Left renal pelvis (tissue), 4 donors: ENCODE measurements at regions not wholly inside any gene's neighbourhood (a gene's known extent, or its start where the extent isn't known, plus 50 kb on each side); places are given as distances from the start of the nearest gene placed in this dataset.
"Not testable (repeated sequence)": the region's sequence is repeated elsewhere in the genome, so short reads cannot be mapped to it uniquely, and the experiment has no call there.

Experiments
- DNase-seq, 4 donors: peaks; one replicate each; pipeline ENCODE4 v3.0.0-alpha.2; 2013; ENCODE audit warnings: low read depth in 4 of 4, low spot score in 3 of 4

GRCh38 chr9:73337182-73337581, 185.5 kb downstream of the ANXA1 start:
- not testable (repeated sequence) for DNase-seq

DNA sequence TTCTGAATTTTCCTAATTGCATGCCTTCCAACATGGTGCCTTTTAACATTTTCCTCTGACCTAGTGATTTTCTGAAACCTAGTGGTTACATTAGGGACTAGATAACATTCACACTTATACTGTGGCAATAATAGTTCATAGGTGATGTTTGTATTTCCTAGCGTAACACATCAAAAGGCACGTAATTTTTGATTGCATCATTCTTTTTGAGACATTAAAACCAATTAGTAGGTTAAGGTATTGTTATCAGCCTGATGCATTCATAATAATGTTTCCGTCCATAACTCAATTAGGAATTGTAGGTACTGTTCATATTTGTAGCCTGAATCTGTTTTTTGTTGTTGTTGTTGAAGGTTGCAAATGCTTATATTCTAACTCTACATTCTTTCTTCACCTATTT, 192.4 kb downstream of the ANXA1 start:
- no peak for DNase-seq

- no peak for DNase-seq
Measured at GRCh38 chr9:73347123-73347522, 195.5 kb downstream of the ANXA1 start.

DNA sequence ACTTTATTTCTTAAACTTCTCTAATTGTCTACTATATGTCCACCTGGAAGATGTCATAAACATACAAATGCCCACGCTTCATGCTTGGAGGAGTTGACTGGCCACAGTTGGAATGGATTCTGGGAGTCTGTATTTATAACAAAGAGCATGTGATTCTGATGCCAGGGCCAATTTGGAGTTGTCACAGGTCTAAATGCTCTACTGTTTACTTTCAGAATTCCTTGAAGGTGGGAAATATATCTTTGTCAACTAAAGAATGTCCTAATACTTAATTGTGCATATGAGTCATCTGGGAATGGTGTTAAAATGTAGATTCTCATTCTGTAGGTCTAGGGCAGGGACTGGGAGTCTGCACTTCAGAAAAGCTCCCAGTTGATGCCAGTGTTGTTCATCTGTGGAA, 196.1 kb downstream of the ANXA1 start:
- DNase-seq, result no peak

GRCh38 chr9:73348471-73348870, 196.8 kb downstream of the ANXA1 start:
- no peak for DNase-seq

- no peak for DNase-seq
Measured at GRCh38 chr9:73349476-73349875, 197.8 kb downstream of the ANXA1 start.

DNA sequence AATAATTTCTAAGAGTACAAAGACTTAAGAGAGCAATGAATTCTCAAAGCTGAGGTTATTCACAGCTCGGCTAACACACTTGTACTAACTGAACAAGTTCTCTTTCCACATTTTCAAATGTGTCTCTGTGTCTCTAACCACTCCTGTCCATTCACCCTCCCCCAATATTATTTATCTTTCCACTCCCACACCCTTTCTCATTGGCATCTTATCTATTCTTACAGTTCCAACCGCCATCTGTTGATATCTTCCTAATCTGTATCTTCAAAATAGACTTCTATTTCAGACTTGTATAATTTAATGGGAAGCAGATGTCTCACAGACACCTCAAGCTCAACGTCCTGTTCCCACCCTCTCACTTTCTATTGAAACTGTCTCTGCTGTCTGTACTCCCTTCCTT, 205.9 kb downstream of the ANXA1 start:
- DNase-seq, result no peak

- DNase-seq, result no peak
Measured at GRCh38 chr9:73370053-73370452, 218.4 kb downstream of the ANXA1 start.

DNA sequence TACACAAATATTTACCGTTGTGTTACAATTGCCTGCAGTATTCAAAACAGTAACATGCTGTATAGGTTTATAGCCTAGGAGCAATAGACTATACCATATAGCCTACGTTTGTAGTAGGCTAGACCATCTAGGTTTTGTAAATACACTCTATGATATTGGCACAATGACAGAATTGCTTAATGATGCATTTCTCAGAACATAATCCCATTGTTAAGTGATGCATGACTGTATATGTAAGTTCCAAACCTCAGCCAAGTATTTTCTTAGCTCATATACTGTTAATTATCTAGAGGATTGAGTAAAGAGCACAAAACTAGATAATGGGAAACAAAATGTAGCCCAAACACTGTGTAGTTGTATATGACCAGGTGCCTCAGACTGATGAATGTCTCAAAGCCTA, 220.1 kb downstream of the ANXA1 start:
- no peak for DNase-seq

DNA sequence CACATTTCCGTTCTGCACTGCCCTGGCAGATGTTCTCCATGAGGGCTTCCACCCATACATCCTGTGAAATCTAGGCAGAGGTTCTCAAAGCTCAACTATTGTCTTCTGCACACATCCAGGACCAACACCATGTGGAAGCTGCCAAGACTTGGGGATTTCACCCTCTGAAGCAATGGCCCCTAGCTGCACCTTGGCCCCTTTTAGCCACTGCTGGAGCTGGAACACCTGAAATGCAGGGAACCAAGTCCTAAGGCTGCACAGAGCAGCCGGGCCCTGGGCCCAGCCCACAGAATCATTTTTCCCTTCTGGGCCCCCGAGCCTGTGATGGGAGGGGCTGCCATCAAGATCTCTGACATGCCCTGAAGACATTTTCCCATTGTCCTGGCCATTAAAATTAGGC, 228.7 kb downstream of the ANXA1 start:
- no peak for DNase-seq

GRCh38 chr9:73402081-73403028, 250.7 kb downstream of the ANXA1 start:
- no peak for DNase-seq

GRCh38 chr9:73411494-73411893, 259.8 kb downstream of the ANXA1 start:
- DNase-seq, result no peak

DNA sequence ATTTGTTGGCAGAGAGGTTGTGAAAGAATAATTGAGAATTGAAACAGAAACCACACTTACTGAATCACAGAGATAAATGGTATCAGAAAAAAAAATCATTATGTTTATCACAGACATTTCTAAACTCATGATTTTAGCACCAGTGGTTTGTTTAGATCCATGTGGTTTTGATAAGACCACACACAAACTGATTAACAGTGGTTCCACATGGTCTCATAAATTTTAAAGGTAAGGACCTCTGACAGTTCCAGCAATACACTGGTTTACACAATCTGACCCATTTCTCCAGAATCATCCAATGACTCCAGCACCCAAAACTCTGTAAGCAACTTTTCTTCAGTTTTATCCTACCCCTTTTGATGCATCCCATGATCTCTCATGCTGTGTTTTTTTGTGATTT, 261.2 kb downstream of the ANXA1 start:
- DNase-seq, result no peak

- DNase-seq, result no peak
Measured at GRCh38 chr9:73423891-73424290, 272.2 kb downstream of the ANXA1 start.

DNA sequence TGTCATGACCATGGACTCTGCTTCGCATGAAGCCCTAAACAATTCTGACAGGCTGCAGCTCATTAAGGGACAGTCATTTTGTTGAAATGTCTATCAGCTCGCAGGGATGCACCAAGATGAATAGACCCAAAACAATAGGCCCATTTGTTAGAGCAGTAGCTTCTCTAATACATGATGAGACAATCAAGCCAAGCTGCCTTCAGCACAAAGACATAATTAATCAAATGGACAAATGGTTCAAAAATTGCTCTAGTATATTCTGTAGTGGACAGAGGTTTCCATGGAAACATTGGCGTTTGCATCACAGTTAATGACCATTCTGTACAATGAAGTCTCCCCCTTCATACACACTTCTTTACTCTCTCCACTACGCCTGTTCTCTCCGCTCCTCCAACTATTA, 274.6 kb downstream of the ANXA1 start:
- no peak for DNase-seq

- DNase-seq, result no peak
Measured at GRCh38 chr9:73434826-73435225, 283.2 kb downstream of the ANXA1 start.

DNA sequence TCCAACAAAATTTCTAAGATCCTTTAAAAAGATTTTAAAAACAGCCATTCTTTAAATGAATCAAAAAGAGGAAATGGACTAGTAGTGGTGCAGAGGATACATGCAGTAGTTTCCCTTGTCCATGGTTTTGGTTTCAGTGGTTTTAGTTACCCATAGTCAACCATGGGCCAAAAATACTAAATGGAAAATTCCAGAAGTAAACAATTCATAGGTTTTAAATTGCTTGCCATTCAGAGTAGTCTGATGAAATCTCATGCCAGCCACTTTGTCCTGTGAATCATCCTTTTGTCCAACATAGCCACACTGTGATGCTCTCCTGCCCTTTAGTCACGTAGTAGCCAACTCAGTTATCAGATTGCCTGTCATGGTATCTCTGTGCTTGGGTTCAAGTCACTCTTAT, 286.1 kb downstream of the ANXA1 start:
- DNase-seq, result no peak

- not testable (repeated sequence) for DNase-seq
Measured at GRCh38 chr9:73439839-73440238, 288.2 kb downstream of the ANXA1 start.

DNA sequence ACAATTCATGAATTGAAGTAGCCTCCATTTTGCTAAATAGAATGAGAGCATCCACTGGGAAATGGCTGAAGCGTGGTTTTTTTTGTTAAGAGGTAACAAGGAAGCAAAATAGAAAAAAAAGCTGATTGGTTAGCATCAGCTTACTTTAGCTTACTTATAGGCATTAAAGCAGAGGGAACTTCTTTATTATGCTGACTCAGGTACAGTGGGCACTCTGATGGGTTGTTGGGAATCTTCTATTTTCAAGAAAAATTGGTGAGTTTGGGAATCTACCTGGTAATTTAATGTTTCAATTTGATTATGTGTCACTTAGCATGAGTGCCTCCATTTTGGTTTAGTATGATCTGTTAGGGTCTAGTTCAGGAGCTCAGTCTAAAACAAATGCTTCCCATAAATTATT, 289.6 kb downstream of the ANXA1 start:
- DNase-seq, result no peak

- DNase-seq, result no peak
Measured at GRCh38 chr9:73441890-73442818, 290.5 kb downstream of the ANXA1 start.

DNA sequence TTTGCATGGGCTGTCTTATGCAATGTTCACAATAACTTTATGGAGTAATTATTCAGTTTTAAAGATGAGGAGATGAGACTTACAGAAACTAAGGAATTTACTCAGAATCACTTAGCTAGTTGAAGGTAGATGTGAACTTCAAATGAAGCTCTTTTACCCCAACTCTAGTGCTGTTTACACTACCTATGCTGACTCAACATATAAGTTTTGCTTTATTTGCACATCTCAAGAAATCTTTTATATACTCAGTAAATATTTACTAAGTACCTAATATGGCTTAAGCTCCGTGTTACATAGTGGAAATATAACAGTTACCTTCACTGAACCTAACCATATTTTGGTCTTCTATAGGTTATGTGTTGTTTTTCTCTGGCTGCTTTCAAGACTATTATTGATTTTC, 293.2 kb downstream of the ANXA1 start:
- no peak for DNase-seq

DNA sequence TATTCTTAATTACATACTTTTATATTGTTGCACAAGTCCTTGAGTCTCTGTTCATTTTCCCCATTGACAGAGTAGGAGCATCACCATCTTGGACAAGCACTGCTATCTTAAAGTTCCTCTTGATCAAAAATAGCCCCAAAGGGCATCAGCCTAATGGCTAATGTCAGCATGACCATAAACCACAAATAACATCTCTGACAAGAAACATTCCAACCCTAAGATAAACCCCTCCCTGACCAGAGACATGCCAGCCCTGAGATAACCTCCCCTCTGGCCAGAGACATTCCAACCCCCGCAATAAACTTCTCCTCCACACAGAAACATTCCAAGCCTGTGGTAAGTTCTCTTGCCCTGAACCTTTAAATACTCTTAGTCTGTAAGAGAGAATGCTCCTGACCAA, 293.7 kb downstream of the ANXA1 start:
- not testable (repeated sequence) for DNase-seq
